T-helper 9 cell (primary cell): ENCODE measurements at regions not wholly inside any gene's neighbourhood (a gene's known extent, or its start where the extent isn't known, plus 50 kb on each side); places are given as distances from the start of the nearest gene placed in this dataset.
"Not testable (repeated sequence)": the region's sequence is repeated elsewhere in the genome, so short reads cannot be mapped to it uniquely, and the experiment has no call there.

Source experiments
- DNase-seq: peaks from one replicate; pipeline ENCODE4 v3.0.0-alpha.2; 2020

GRCh38 chr2:238502088-238502810, 75.5 kb downstream of the ASB1 start:
- DNase-seq = no peak

- DNase-seq = no peak
Observed at GRCh38 chr2:238502956-238503791, 76.4 kb downstream of the ASB1 start.

- DNase-seq = no peak
Observed at GRCh38 chr2:238504181-238504931, 77.6 kb downstream of the ASB1 start.

GRCh38 chr2:238505119-238505891, 78.6 kb downstream of the ASB1 start:
- DNase-seq = no peak

- DNase-seq = no peak
Observed at GRCh38 chr2:238505892-238506280, 79.2 kb downstream of the ASB1 start.

- DNase-seq = no peak
Observed at GRCh38 chr2:238506371-238507068, 79.8 kb downstream of the ASB1 start.

GRCh38 chr2:238507836-238508235, 81.1 kb downstream of the ASB1 start:
- DNase-seq = no peak

- no peak for DNase-seq
Observed at GRCh38 chr2:238509151-238509835, 82.6 kb downstream of the ASB1 start.

- DNase-seq = no peak
Observed at GRCh38 chr2:238509903-238510302, 83.2 kb downstream of the ASB1 start.

- no peak for DNase-seq
Observed at GRCh38 chr2:238510911-238511613, 84.3 kb downstream of the ASB1 start.

- no peak for DNase-seq
Observed at GRCh38 chr2:238511614-238511950, 84.9 kb downstream of the ASB1 start.

GRCh38 chr2:238512247-238512867, 85.6 kb downstream of the ASB1 start:
- no peak for DNase-seq

GRCh38 chr2:238513346-238513745, 86.6 kb downstream of the ASB1 start:
- DNase-seq = no peak

GRCh38 chr2:238514024-238514423, 87.3 kb downstream of the ASB1 start:
- DNase-seq = not testable (repeated sequence)

- DNase-seq = no peak
Observed at GRCh38 chr2:238515377-238515776, 88.7 kb downstream of the ASB1 start.

GRCh38 chr2:238517209-238517608, 90.5 kb downstream of the ASB1 start:
- DNase-seq = no peak

GRCh38 chr2:238518172-238518820, 91.6 kb downstream of the ASB1 start:
- no peak for DNase-seq

GRCh38 chr2:238518821-238519186, 92.1 kb downstream of the ASB1 start:
- no peak for DNase-seq

GRCh38 chr2:238520359-238520886, 93.7 kb downstream of the ASB1 start:
- no peak for DNase-seq

- no peak for DNase-seq
Observed at GRCh38 chr2:238521002-238521401, 94.3 kb downstream of the ASB1 start.
